Peyer's patch (tissue), 4 donors: ENCODE measurements at regions not wholly inside any gene's neighbourhood (a gene's known extent, or its start where the extent isn't known, plus 50 kb on each side); places are given as distances from the start of the nearest gene placed in this dataset.

Source experiments
- CTCF ChIP-seq, 6 experiments: fragments of 450-650 bp in 4 of 6; fragments of 200-600 bp in 2 of 6; sonication (generic) in 1 of 6; IDR thresholded peaks; one replicate each; pipeline ENCODE4 v1.5.1; 2017 to 2019; ENCODE audit warnings: antibody characterized with exemption in 6 of 6, mild to moderate bottlenecking in 3 of 6, moderate library complexity in 1 of 6
- POLR2A ChIP-seq, 2 donors: fragments of 450-650 bp; IDR thresholded peaks; one replicate each; pipeline ENCODE4 v1.5.1; 2017; ENCODE audit warnings: antibody characterized with exemption in 2 of 2, mild to moderate bottlenecking in 2 of 2, moderate library complexity in 2 of 2

DNA sequence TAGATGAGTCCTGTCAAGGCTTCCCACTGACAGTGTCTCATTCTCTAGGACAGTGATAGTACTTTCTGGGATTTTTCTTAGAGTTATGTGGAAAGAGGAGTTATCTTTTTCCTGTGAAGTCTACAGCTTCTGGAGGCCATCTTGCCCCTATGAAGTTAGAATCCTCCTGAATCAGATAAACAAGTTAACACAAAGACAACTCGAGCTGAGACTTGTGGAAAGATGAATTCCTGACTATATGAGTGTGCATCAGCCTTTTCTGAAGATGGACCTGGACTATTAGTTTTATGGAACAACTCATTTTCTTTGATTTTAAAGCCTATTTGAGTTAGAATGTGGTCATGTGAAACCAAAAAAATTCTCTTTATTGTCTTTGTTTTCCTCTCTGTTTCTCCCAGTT lies 290.9 kb downstream of the LRRIQ3 start:
- TF ChIP-seq CTCF (IDR thresholded peaks at IDR 0.05) (no peak), POLR2A (IDR thresholded peaks at IDR 0.05) (no peak)
